GM12874 (cell line): ENCODE measurements at regions not wholly inside any gene's neighbourhood (a gene's known extent, or its start where the extent isn't known, plus 50 kb on each side); places are given as distances from the start of the nearest gene placed in this dataset.

Experiments used
- TF ChIP-seq, protein P1 (sequence below): IDR thresholded peaks from 2 replicates; pipeline ENCODE4 v1.5.1; 2011; ENCODE audit warnings: low read depth, mild to moderate bottlenecking, control low read depth, low read length, moderate library complexity; ENCODE audit not compliant: insufficient read depth

DNA sequence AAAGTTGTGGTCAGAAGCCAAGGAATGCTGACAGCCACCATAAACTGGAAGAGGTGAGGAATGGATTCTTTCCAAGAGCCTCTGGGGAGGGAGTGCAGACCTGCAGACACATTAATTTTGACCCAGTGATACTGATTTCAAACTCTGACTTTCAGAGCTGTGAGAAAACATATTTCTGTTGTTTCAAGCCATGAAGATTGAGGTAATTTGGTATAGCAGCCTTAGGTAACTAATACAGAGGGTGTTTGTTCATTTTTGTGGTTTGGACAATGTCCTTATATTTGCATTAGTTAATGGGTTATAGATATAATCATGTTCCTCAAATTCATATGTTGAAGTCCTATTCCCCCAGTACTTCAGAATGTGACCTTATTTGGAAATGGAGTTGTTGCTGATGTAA lies 85.4 kb upstream of the GTSF1L start:
- TF ChIP-seq, protein P1, sequence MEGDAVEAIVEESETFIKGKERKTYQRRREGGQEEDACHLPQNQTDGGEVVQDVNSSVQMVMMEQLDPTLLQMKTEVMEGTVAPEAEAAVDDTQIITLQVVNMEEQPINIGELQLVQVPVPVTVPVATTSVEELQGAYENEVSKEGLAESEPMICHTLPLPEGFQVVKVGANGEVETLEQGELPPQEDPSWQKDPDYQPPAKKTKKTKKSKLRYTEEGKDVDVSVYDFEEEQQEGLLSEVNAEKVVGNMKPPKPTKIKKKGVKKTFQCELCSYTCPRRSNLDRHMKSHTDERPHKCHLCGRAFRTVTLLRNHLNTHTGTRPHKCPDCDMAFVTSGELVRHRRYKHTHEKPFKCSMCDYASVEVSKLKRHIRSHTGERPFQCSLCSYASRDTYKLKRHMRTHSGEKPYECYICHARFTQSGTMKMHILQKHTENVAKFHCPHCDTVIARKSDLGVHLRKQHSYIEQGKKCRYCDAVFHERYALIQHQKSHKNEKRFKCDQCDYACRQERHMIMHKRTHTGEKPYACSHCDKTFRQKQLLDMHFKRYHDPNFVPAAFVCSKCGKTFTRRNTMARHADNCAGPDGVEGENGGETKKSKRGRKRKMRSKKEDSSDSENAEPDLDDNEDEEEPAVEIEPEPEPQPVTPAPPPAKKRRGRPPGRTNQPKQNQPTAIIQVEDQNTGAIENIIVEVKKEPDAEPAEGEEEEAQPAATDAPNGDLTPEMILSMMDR = no peak

GRCh38 chr20:43809206-43809819 lies 82.5 kb upstream of the GTSF1L start:
- TF ChIP-seq, protein P1 = no peak

GRCh38 chr20:43804781-43805180 lies 78.0 kb upstream of the GTSF1L start:
- TF ChIP-seq, protein P1 = no peak

- TF ChIP-seq, protein P1 = no peak
These were observed 76.5 kb upstream of the GTSF1L start for GRCh38 chr20:43803276-43803675.

GRCh38 chr20:43800186-43800585 lies 73.4 kb upstream of the GTSF1L start:
- TF ChIP-seq, protein P1 = no peak

DNA sequence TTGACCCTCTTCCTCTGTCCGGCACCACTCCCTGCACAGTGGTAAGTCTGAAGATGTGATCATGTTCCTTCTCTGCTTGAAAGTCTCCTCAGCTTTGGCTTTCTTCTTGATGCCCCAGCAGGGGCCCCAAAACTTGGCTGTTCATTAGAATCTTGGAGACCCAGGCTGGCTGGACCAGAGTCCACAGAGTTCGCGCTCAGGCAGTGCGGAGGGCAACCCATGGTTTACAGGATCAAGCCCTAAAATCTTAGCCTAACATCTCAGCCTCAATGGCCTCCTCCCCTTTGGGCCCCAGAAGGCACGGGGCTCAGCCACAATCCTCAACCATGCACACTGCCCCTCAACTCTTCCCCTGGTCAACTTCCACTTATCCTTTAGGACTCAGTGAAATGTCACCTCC lies 72.9 kb upstream of the GTSF1L start:
- TF ChIP-seq, protein P1 = no peak

- TF ChIP-seq, protein P1 = no peak
These were observed 72.4 kb upstream of the GTSF1L start for GRCh38 chr20:43799150-43799711.
